ENCODE measurements at regions not wholly inside any gene's neighbourhood (a gene's known extent, or its start where the extent isn't known, plus 50 kb on each side); places are given as distances from the start of the nearest gene placed in this dataset.
"Not testable (repeated sequence)": the region's sequence is repeated elsewhere in the genome, so short reads cannot be mapped to it uniquely, and the experiment has no call there.

- DNase-seq (ENCODE audit: low spot score): no peak
These were observed 309.3 kb upstream of the TGFBR2 start for GRCh38 chr3:30297112-30297511.

- DNase-seq (ENCODE audit: low spot score): no peak
These were observed 306.6 kb upstream of the TGFBR2 start for GRCh38 chr3:30299674-30300385.

- no peak for DNase-seq (ENCODE audit: low spot score)
These were observed 305.6 kb upstream of the TGFBR2 start for GRCh38 chr3:30300809-30301208.

DNA sequence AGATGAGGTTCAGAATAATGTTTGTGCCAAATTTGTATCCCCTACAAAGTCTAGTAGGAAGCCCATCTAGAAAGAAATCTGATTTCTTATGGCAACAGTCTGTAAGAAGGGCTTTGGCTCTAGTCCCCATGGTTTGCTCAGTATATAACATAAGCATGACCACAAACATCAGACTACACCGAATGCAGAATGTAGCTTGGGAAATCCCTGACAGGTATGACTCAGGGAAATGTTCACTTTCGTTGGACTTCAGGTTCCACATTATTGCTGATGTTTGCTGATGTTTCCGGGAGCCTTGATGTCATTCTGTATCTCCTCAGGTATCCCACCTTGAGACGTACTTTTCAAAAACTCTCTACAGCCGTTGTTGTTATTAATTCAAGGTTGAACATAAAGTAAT, 304.4 kb upstream of the TGFBR2 start:
- DNase-seq (ENCODE audit: low spot score): no peak

- no peak for DNase-seq (ENCODE audit: low spot score)
These were observed 302.6 kb upstream of the TGFBR2 start for GRCh38 chr3:30303770-30304169.

DNA sequence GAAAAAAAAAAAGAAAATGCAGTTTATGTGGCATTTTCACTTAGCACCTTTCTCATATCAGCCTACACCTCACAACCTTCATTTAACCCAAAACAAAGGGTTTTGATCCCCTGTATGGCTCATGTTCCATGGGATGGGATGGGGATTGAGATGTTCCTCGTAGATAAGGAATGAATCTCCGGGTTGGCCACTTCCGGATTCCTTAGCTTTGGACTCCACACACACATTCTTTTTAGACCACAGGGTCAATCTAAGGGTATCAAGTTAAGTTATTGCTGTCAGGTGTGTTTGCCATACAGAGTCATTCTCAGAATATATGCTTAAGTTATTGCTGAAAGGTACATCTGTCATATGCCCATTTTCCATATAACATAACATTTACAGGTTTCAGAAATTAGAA, 301.4 kb upstream of the TGFBR2 start:
- no peak for DNase-seq (ENCODE audit: low spot score)

DNA sequence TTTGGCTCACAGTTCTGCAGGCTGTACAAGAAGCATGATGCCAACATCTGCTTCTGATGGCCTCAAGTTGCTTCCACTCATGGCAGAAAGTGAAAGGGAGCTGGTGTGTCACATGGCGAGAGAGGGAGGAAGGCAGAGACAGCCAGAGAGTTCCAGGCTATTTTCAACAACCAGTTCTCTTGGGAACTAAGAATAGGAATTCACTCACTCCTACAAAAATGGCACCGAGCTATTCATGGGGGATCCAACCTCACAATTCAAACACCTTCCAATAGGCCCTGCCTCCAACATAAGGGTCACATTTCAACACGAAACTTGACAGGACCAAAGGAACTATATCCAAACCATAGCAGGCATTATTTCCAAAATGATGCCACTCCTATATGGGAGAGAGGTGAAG, 299.5 kb upstream of the TGFBR2 start:
- DNase-seq (ENCODE audit: low spot score): no peak

DNA sequence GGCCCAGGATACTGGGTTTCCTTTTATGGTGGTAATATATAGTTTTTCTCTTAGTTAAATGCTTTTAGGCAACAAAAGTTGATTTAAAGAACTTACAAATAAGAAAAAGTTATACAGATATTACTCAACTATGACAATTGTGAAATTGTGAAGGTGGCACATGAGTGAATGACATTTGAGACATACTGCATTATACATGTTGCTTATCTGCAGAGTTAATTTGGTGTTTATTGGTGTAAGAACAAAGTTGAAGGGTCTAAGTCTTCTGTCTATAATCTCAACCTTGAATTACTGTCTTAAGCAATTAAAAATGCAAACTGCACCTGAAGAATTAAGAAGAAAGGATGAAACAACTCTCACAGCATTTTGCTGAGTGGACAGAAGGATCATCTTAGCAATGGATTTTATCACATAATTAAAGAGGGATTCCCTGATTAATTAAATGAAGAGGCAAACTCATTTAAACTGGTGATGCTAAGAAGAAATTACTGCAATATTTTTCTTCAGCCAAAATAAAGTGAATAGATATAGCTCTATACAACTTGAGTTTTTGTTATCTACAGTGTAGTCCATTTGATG, 298.9 kb upstream of the TGFBR2 start:
- no peak for DNase-seq (ENCODE audit: low spot score)

- DNase-seq (ENCODE audit: low spot score): no peak
These were observed 298.3 kb upstream of the TGFBR2 start for GRCh38 chr3:30308131-30308530.

GRCh38 chr3:30309961-30310954, 296.1 kb upstream of the TGFBR2 start:
- no peak for DNase-seq (ENCODE audit: low spot score)

DNA sequence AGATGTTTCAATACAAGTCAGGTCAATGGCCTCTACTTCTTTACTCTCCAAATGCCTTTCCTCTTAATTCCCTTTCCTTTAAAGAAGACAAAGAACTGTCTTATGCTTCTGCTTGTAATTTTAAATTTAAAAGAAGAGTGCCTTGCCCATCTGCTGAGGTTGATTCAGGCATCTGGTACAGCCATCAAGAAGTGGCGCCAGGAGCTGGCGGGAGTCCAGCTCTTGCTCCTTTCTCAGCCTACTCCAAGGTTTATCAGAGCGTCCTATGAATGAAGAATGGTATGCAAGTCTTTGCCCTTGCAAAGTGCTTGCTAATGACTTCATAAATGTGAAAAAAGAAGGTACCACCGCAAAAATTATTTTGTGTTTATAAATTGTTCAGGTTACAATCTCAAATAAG, 294.6 kb upstream of the TGFBR2 start:
- DNase-seq (ENCODE audit: low spot score): no peak

GRCh38 chr3:30313840-30314239, 292.6 kb upstream of the TGFBR2 start:
- DNase-seq (ENCODE audit: low spot score): no peak

DNA sequence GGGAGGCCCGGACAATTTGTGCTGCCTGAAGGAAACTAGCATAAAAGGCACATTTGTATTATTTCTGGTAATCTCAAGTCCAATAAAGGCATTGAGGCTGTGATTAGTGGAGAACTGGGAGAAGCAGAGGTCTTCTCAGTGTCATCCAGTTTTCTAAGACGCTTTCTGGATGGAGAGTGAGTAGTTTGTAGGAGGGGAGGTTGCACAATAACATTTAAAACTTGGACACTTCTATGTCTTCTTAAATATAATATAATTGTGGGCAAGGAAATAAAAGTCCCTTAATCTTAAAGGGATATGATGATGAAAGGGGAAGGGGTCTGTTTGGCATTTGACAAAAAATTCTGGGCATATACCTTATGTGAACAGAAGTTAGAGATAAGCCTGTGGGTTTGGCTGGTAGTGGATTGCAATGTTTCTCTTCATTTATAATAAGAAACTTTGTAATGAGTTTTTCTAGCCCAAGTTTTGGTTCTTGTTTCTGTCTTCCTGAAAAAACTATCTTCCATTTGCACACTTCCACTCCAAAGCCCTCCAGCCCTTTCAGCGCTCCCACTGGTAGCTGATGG, 291.6 kb upstream of the TGFBR2 start:
- no peak for DNase-seq (ENCODE audit: low spot score)

DNA sequence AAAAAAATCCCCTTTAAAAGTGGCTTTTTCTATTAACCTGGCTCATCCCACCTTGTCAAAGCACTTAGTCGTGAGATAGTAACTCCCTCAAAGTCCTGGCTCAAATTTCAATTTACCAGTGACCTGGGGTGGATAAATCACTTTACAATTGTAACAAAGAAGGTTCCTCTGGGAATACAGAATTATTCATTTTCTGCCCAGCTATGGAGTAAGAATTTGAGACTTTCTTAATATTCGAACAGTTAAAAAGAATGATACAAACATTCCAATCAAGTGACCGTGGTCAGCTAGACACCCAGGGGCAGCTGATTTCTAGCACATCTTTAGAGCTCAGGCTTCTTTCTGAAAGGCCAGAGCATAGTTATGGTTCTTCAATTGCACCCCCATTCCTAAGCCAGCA, 291.0 kb upstream of the TGFBR2 start:
- no peak for DNase-seq (ENCODE audit: low spot score)

GRCh38 chr3:30317561-30317960, 288.8 kb upstream of the TGFBR2 start:
- DNase-seq (ENCODE audit: low spot score): no peak

- no peak for DNase-seq (ENCODE audit: low spot score)
These were observed 288.3 kb upstream of the TGFBR2 start for GRCh38 chr3:30318110-30318509.

GRCh38 chr3:30319713-30320112, 286.7 kb upstream of the TGFBR2 start:
- peak; percentile 4 for DNase-seq (ENCODE audit: low spot score)

- no peak for DNase-seq (ENCODE audit: low spot score)
These were observed 286.0 kb upstream of the TGFBR2 start for GRCh38 chr3:30320392-30320791.

- no peak for DNase-seq (ENCODE audit: low spot score)
These were observed 285.3 kb upstream of the TGFBR2 start for GRCh38 chr3:30321065-30321464.

DNA sequence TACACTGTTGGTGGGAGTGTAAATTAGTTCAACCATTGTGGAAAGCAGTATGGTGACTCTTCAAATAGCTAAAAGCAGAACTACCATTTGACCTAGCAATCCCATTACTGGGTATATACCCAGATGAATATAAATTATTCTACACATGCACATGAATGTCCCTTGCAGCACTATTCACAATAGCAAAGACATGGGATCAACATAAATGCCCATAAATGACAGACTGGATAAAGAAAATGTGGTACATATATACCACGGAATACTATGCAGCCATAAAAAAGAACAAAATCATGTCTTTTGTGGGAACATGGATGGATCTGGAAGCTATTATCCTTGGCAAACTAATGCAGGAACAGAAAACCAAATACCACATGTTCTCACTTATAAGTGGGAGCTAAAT, 282.8 kb upstream of the TGFBR2 start:
- DNase-seq (ENCODE audit: low spot score): not testable (repeated sequence)

- no peak for DNase-seq (ENCODE audit: low spot score)
These were observed 281.8 kb upstream of the TGFBR2 start for GRCh38 chr3:30324587-30324986.

DNA sequence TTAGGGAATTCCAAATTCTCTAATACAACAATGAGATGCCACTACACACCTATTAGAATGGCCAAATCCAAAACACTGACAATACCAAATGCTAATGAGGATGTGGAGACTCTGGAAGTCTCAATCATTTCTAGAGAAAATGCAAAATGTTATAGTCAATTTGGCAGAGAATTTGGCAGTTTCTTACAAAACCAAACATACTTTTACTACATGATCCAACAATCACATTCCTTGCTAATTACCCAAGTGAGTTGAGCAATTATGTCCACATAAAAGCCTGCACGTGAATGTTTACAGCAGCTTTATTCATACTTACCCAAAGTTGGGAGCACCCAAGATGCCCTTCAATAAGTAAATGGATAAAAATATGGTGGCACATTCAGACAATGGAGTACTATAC, 278.4 kb upstream of the TGFBR2 start:
- DNase-seq (ENCODE audit: low spot score): not testable (repeated sequence)

DNA sequence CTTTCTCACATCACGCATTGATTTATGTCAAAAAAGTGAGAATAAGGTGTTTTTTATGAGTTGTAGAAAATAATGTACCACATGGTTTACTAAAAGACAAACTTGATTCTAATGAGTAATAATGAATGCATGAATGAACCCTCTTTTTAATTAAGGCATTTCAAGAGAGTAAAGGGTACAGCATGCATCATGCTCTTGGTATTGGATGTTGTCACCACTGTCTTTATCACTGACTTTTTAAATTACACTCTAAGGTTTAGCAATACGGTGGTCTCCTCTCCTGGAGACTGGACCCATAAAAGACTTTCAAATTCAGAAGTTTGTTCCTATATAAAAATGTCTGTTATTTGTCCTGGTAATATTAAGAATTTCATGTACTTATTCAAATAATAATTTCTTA, 277.5 kb upstream of the TGFBR2 start:
- not testable (repeated sequence) for DNase-seq (ENCODE audit: low spot score)

Measured in Ammon's horn (tissue), 1 donor.